H1 (cell line): ENCODE measurements at regions not wholly inside any gene's neighbourhood (a gene's known extent, or its start where the extent isn't known, plus 50 kb on each side); places are given as distances from the start of the nearest gene placed in this dataset.

Source experiments
- CTCF ChIA-PET: fragments of 300-600 bp; sonication (Branson Sonifier 250); formaldehyde crosslinking; loops from one replicate; lab custom pipeline; 2021; ENCODE audit not compliant: partially characterized antibody; lab: Charles Lee
- POLR2A ChIA-PET: fragments of 300-600 bp; sonication (Branson Sonifier 250); formaldehyde crosslinking; loops from one replicate; lab custom pipeline; 2021; ENCODE audit warnings: inconsistent platforms; ENCODE audit not compliant: partially characterized antibody; lab: Charles Lee
- DNase-seq, 2 experiments: peaks; one replicate each; pipeline versions ENCODE4 v3.0.0 to v3.0.0-alpha.2; 2010 to 2022; ENCODE audit warnings: low spot score in 2 of 2, low read depth in 1 of 2, mixed read lengths in 1 of 2
- FAIRE-seq: peaks from 2 replicates; lab custom pipeline; 2011; peaks lifted over from hg19 to GRCh38; lab: Jason Lieb, UNC
- H2AFZ ChIP-seq: 2 replicates; pipeline ENCODE4 v1.8.1; 2012; ENCODE audit warnings: low read length, inconsistent platforms
- H2AK5ac ChIP-seq: 2 replicates; pipeline ENCODE4 v1.6.1; 2013; ENCODE audit warnings: low read depth, low read length
- H2BK120ac ChIP-seq: replicated peaks from 2 replicates; pipeline ENCODE3; 2013; ENCODE audit warnings: low read depth, low read length, inconsistent platforms
- H2BK12ac ChIP-seq: 2 replicates; pipeline ENCODE4 v1.6.1; 2013; ENCODE audit warnings: low read depth, low read length
- H2BK15ac ChIP-seq: 2 replicates; pipeline ENCODE4 v1.6.1; 2013; ENCODE audit warnings: low read length
- H2BK20ac ChIP-seq: 2 replicates; pipeline ENCODE4 v1.6.1; 2013; ENCODE audit warnings: low read length
- H2BK5ac ChIP-seq: 2 replicates; pipeline ENCODE4 v1.6.1; 2013; ENCODE audit warnings: low read depth, low read length
- H3K14ac ChIP-seq: 2 replicates; pipeline ENCODE4 v1.6.1; 2013; ENCODE audit warnings: inconsistent platforms; ENCODE audit not compliant: insufficient read length
- H3K18ac ChIP-seq: 2 replicates; pipeline ENCODE4 v1.6.1; 2013; ENCODE audit warnings: low read length; ENCODE audit errors: extremely low read depth
- H3K23ac ChIP-seq: 2 replicates; pipeline ENCODE4 v1.6.1; 2013; ENCODE audit warnings: inconsistent platforms; ENCODE audit not compliant: insufficient read length
- H3K23me2 ChIP-seq: 2 replicates; pipeline ENCODE4 v1.6.1; 2013; ENCODE audit warnings: low read depth, low read length
- H3K27ac ChIP-seq: 2 replicates; pipeline ENCODE4 v1.6.1; 2011; ENCODE audit warnings: low read depth, low read length, inconsistent platforms
- H3K27me3 ChIP-seq, 4 experiments: replicated peaks in 1 of 4; 1 replicate in 1 of 4; 2 replicates in 3 of 4; pipeline versions ENCODE4 v1.6.1 to v1.8.1; 2011 to 2013; ENCODE audit warnings: low read length in 3 of 4, mild to moderate bottlenecking in 3 of 4, inconsistent platforms in 2 of 4, mixed read lengths in 2 of 4, moderate library complexity in 1 of 4; ENCODE audit not compliant: control insufficient read depth in 3 of 4, insufficient read depth in 3 of 4; ENCODE audit errors: extremely low read depth in 1 of 4
- H3K36me3 ChIP-seq, 4 experiments: 2 replicates each; pipeline versions ENCODE4 v1.6.1 to v1.8.1; 2011 to 2013; ENCODE audit warnings: mild to moderate bottlenecking in 4 of 4, low read length in 3 of 4, moderate library complexity in 2 of 4, control low read depth in 1 of 4, inconsistent platforms in 1 of 4; ENCODE audit not compliant: insufficient read depth in 4 of 4, control insufficient read depth in 2 of 4
- H3K4ac ChIP-seq: replicated peaks from 2 replicates; pipeline ENCODE3; 2013; ENCODE audit warnings: low read length, low read depth, mixed read lengths, inconsistent platforms; ENCODE audit not compliant: insufficient read length
- H3K4me1 ChIP-seq, 4 experiments: replicated peaks in 1 of 4; 1 replicate in 1 of 4; 2 replicates in 3 of 4; pipeline versions ENCODE4 v1.6.1 to v1.8.1; 2011 to 2013; ENCODE audit warnings: low read length in 3 of 4, inconsistent platforms in 2 of 4, mixed read lengths in 1 of 4; ENCODE audit not compliant: insufficient read depth in 4 of 4, control insufficient read depth in 3 of 4
- H3K4me2 ChIP-seq, 2 experiments: 2 replicates each; pipeline versions ENCODE4 v1.6.1 to v1.8.1; 2011 to 2013; ENCODE audit warnings: low read depth in 2 of 2, low read length in 2 of 2, control low read depth in 1 of 2, inconsistent platforms in 1 of 2, mild to moderate bottlenecking in 1 of 2; ENCODE audit not compliant: insufficient read depth in 1 of 2
- H3K4me3 ChIP-seq, 4 experiments: fragments of 200-600, 300-600 bp in 1 of 4; sonication (generic), shearing (Covaris generic), sonication (Bioruptor Twin) in 1 of 4; 2 replicates each; pipeline versions ENCODE4 v1.5.1 to v1.8.1; 2011 to 2016; ENCODE audit warnings: low read length in 4 of 4, low read depth in 3 of 4, control low read depth in 2 of 4, inconsistent platforms in 2 of 4, mild to moderate bottlenecking in 2 of 4, mixed read lengths in 1 of 4, moderate library complexity in 1 of 4; ENCODE audit not compliant: insufficient read depth in 2 of 4; ENCODE audit errors: extremely low read depth in 1 of 4
- H3K56ac ChIP-seq: replicated peaks from 2 replicates; pipeline ENCODE3; 2013; ENCODE audit warnings: low read depth, mild to moderate bottlenecking, mixed read lengths, low read length, inconsistent platforms; ENCODE audit not compliant: insufficient read length
- H3K79me1 ChIP-seq: 2 replicates; pipeline ENCODE4 v1.6.1; 2013; ENCODE audit warnings: low read depth, low read length, control low read depth
- H3K79me2 ChIP-seq, 2 experiments: 2 replicates each; pipeline versions ENCODE4 v1.6.1 to v1.8.1; 2012 to 2013; ENCODE audit warnings: low read length in 2 of 2, mild to moderate bottlenecking in 2 of 2, inconsistent platforms in 1 of 2; ENCODE audit not compliant: insufficient read depth in 2 of 2, control insufficient read depth in 1 of 2
- H3K9ac ChIP-seq, 4 experiments: replicated peaks in 1 of 4; 1 replicate in 1 of 4; 2 replicates in 3 of 4; pipeline versions ENCODE4 v1.6.1 to v1.8.1; 2011 to 2013; ENCODE audit warnings: low read depth in 3 of 4, low read length in 3 of 4, control low read depth in 2 of 4, mild to moderate bottlenecking in 2 of 4, moderate library complexity in 2 of 4, inconsistent platforms in 1 of 4; ENCODE audit errors: extremely low read depth in 1 of 4
- H3K9me3 ChIP-seq, 2 experiments: 2 replicates each; pipeline versions ENCODE4 v1.6.1 to v1.8.1; 2012 to 2013; ENCODE audit warnings: mild to moderate bottlenecking in 2 of 2, moderate library complexity in 2 of 2, control low read depth in 1 of 2, inconsistent platforms in 1 of 2, low read depth in 1 of 2, low read length in 1 of 2, mixed read lengths in 1 of 2; ENCODE audit not compliant: insufficient read depth in 2 of 2
- H4K20me1 ChIP-seq, 2 experiments: replicated peaks in 1 of 2; 2 replicates each; pipeline versions ENCODE3 to v1.8.1; 2011 to 2013; ENCODE audit warnings: inconsistent platforms in 2 of 2, low read length in 2 of 2, mild to moderate bottlenecking in 1 of 2; ENCODE audit not compliant: insufficient read depth in 2 of 2, control insufficient read depth in 1 of 2
- H4K5ac ChIP-seq: 2 replicates; pipeline ENCODE4 v1.6.1; 2013; ENCODE audit warnings: low read length, low read depth, mixed read lengths, inconsistent platforms; ENCODE audit not compliant: insufficient read length
- H4K8ac ChIP-seq: 2 replicates; pipeline ENCODE4 v1.8.0; 2013; ENCODE audit warnings: mild to moderate bottlenecking, moderate library complexity, low read length, inconsistent platforms; ENCODE audit not compliant: insufficient read depth; ENCODE audit errors: extremely low read depth
- H4K91ac ChIP-seq: replicated peaks from 2 replicates; pipeline ENCODE3; 2013; ENCODE audit warnings: low read length, mixed read lengths, inconsistent platforms; ENCODE audit not compliant: insufficient read length
- SP4 ChIP-seq: IDR thresholded peaks from 2 replicates; pipeline ENCODE4 v1.6.1; 2012; ENCODE audit warnings: low read length, inconsistent platforms
- TAF1 ChIP-seq: IDR thresholded peaks from 2 replicates; pipeline ENCODE4 v1.6.1; 2011; ENCODE audit warnings: mild to moderate bottlenecking, low read depth, low read length
- WGBS, 2 experiments: shearing (Covaris generic) in 1 of 2; methylation state at CpG; one replicate each; pipeline versions ENCODE4 v1.1.6 to v1.1.7; 2013 to 2015; ENCODE audit warnings: low lambda C conversion rate in 2 of 2, mixed read lengths in 2 of 2, inconsistent platforms in 1 of 2, low coverage in 1 of 2, missing lambda C conversion rate in 1 of 2; ENCODE audit not compliant: insufficient replicate concordance in 2 of 2, insufficient coverage in 1 of 2, insufficient read length in 1 of 2; ENCODE audit errors: extremely low coverage in 1 of 2, missing lambda C conversion rate in 1 of 2; 5-methylcytosine and 5-hydroxymethylcytosine counted together

GRCh38 chr4:123323998-123324397 lies 72.6 kb upstream of the SPRY1 start:
- Histone ChIP-seq H2BK5ac (no peak overlapping the region), H3K79me2 (no peaks in the 10 kb centered on the region), H3K36me3 (peaks cover 0 to 4% (median 0%) of the 10 kb centered on the region in 4 experiments; a peak in 3 of 8 replicates), H2BK20ac (no peak overlapping the region), H4K20me1 (no peaks in the 10 kb centered on the region), H4K8ac (no peak overlapping the region), H4K91ac (no peak overlapping the region), H3K27me3 (no peaks in the 10 kb centered on the region), H3K4me1 (no peaks in the 10 kb centered on the region; a peak in 1 of 7 replicates), H3K4me3 (no peak overlapping the region), H2BK12ac (no peak overlapping the region), H4K5ac (no peak overlapping the region), H3K9ac (no peak overlapping the region), H3K27ac (no peak overlapping the region), H2BK120ac (no peak overlapping the region), H2AFZ (no peak overlapping the region), H3K4me2 (no peak overlapping the region), H2AK5ac (no peak overlapping the region), H3K23me2 (no peaks in the 10 kb centered on the region), H3K23ac (no peak overlapping the region), H3K4ac (no peak overlapping the region), H2BK15ac (no peak overlapping the region), H3K18ac (no peak overlapping the region), H3K79me1 (no peaks in the 10 kb centered on the region), H3K56ac (no peak overlapping the region), H3K14ac (no peak overlapping the region), H3K9me3 (peaks cover 0 to 7% of the 10 kb centered on the region in 2 experiments; a peak in 2 of 4 replicates)
- WGBS, 2 experiments: 92% methylated on average over 2 of the region's 2 CpGs; no CpG with 5 or more reads in 1 of the 2 experiments
- FAIRE-seq (no peak), DNase-seq (no peak)
- ChIA-PET POLR2A (no interaction called here), CTCF (interaction anchor here (0.6 kb wide), 1 partner anchor 10 kb away, joined by 3 read pairs; no protein-coding TSS in a partner anchor)
- TF ChIP-seq TAF1 (no peak), SP4 (no peak)
